ENCODE measurements at regions not wholly inside any gene's neighbourhood (a gene's known extent, or its start where the extent isn't known, plus 50 kb on each side); places are given as distances from the start of the nearest gene placed in this dataset.

DNA sequence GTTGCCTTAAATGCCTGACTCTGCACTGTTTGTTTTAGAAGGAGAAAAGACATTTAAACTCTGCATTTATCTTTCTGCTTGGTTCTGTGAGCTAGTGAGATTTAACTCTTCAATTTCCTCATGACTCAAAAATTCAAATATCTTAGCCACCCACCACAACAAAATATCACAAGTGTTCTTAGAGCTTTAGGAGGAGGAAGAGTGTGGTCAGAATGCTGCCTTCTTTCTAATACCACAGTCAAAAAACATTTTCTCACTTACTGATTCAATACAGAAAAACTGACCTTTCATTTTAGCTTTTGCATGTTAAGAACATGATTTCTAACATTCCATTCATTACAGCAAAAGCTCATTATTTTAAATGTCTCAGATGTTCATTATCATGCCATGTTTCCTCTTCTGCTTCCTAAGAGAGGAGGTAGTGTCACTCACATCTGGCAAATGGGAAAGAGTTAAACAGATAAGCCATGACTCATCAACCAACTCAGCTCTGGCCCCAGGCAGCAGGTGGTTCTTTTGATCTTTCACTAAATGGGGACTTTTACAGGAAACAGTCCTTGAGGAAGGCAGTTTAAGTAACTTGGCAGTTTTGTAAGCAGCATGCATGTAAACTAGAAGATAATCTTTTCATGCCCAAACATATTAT is 56.4 kb upstream of the RNU6-8 start:
- intact Hi-C loops (cut with DNase I; ENCODE audit: low total_unique reads): loop anchor here (10.0 kb wide), 2 partner anchors 215 to 325 kb away; no protein-coding TSS in a partner anchor
- H3K27ac ChIP-seq: no peak overlapping the region

DNA sequence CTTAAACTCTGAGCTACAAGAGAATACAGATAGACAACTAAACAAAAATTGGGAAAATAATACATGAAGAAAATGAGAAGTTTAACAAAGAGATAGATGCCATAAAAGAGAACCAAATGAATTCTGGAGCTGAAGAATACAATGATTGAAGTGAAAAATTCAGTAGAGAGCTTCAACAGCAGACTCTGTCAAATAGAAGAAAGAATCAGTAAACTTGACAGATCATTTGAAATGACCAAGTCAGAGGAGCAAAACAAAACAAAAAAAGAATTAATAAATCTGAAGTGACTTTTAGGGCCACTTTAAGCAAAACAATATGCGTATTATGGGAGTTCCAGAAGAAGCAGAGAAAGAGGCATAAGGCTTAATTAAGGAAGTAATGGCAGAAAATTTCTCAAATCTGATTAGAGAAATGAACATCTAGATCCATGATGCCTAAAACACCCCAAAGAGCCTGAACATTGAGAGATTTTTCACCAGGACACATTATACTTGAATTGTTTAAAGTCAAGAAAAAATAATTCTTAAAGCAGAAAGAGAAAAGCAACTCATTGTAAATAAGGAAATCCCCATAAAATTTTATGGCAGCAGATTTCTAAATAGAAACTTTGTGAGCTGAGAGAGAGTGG is 61.0 kb upstream of the RNU6-8 start:
- no peak for TF ChIP-seq POLR2A (IDR thresholded peaks at IDR 0.05)
- TF ChIP-seq, protein P1, sequence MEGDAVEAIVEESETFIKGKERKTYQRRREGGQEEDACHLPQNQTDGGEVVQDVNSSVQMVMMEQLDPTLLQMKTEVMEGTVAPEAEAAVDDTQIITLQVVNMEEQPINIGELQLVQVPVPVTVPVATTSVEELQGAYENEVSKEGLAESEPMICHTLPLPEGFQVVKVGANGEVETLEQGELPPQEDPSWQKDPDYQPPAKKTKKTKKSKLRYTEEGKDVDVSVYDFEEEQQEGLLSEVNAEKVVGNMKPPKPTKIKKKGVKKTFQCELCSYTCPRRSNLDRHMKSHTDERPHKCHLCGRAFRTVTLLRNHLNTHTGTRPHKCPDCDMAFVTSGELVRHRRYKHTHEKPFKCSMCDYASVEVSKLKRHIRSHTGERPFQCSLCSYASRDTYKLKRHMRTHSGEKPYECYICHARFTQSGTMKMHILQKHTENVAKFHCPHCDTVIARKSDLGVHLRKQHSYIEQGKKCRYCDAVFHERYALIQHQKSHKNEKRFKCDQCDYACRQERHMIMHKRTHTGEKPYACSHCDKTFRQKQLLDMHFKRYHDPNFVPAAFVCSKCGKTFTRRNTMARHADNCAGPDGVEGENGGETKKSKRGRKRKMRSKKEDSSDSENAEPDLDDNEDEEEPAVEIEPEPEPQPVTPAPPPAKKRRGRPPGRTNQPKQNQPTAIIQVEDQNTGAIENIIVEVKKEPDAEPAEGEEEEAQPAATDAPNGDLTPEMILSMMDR (IDR thresholded peaks at IDR 0.05): no peak
- whole genome bisulfite sequencing, 2 donors: 90 to 100% methylated on average over 1 of the region's 1 CpG
- no peaks in the 10 kb centered on the region for H3K4me1 ChIP-seq
- no peak overlapping the region for H3K27ac ChIP-seq
- no peak for DNase-seq
- intact Hi-C loops (cut with DNase I; ENCODE audit: low total_unique reads): no loop called here
- H3K27me3 ChIP-seq: no peaks in the 10 kb centered on the region
- H3K9me3 ChIP-seq: no peaks in the 10 kb centered on the region
- H3K4me3 ChIP-seq: no peak overlapping the region
- no peaks in the 10 kb centered on the region for H3K36me3 ChIP-seq (ENCODE audit: low read depth, missing control alignments)

More for the DNA sequence above, 56.4 kb upstream of the RNU6-8 start:
- Histone ChIP-seq H3K4me1 (peaks cover 8% of the 10 kb centered on the region), H3K9me3 (no peaks in the 10 kb centered on the region), H3K36me3 (ENCODE audit: low read depth, missing control alignments) (no peaks in the 10 kb centered on the region), H3K4me3 (no peak overlapping the region), H3K27me3 (no peaks in the 10 kb centered on the region)
- DNase-seq: no peak
- TF ChIP-seq, protein P1 (IDR thresholded peaks at IDR 0.05): no peak
- TF ChIP-seq POLR2A (IDR thresholded peaks at IDR 0.05): no peak

DNA sequence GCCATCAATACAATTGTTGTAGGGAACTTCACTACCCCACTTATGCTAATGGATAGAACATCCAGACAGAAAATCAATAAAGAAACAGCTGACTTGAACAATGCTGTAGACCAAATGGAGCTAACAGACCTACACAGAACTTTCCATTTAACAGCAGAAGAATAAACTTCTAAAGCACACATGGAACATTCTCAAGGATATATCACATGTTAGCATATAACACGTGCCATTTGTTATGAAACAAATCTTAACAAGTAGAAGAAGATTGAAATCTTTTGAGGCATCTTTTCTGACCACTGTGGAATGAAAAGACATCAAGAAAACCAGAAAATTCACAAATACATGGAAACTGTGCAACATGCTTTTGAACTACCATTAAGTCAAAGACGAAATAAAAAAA is 62.5 kb upstream of the RNU6-8 start:
- no peaks in the 10 kb centered on the region for H3K27me3 ChIP-seq
- H3K9me3 ChIP-seq: no peaks in the 10 kb centered on the region
- H3K4me3 ChIP-seq: no peak overlapping the region
- H3K4me1 ChIP-seq: no peaks in the 10 kb centered on the region
- no peak for DNase-seq
- no peak overlapping the region for H3K27ac ChIP-seq
- 87 to 91% methylated on average over 2 of the region's 2 CpGs for whole genome bisulfite sequencing, 2 donors
- no peaks in the 10 kb centered on the region for H3K36me3 ChIP-seq (ENCODE audit: low read depth, missing control alignments)
- no peak for TF ChIP-seq POLR2A (IDR thresholded peaks at IDR 0.05)
- TF ChIP-seq, protein P1 (IDR thresholded peaks at IDR 0.05): no peak
- intact Hi-C loops (cut with DNase I; ENCODE audit: low total_unique reads): no loop called here

DNA sequence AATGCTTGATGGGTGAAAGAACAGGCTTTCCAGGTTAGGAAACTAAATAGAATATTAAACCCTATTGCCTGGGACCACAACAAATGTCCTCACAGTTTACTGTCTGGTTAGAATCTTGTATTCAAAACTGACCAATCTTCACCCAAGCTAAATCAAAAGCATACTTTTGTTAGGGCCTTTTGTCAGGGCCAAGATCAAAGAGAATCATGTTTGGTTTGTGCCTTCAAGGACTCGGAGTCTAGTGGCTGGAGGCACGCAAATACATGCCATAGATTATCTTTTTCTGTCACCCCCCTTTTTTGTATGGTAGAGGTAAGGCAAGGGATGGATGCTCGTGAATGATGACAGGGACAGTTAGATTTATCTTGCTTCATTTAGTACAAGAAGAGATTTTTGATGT is 51.1 kb upstream of the AKAP6 start:
- H3K36me3 ChIP-seq (ENCODE audit: low read depth, missing control alignments): no peaks in the 10 kb centered on the region
- DNase-seq: no peak
- H3K27ac ChIP-seq: no peak overlapping the region
- no peaks in the 10 kb centered on the region for H3K4me1 ChIP-seq
- H3K27me3 ChIP-seq: no peaks in the 10 kb centered on the region
- intact Hi-C loops (cut with DNase I; ENCODE audit: low total_unique reads): no loop called here
- no peak overlapping the region for H3K4me3 ChIP-seq
- no peak for TF ChIP-seq POLR2A (IDR thresholded peaks at IDR 0.05)
- TF ChIP-seq, protein P1 (IDR thresholded peaks at IDR 0.05): no peak
- no peaks in the 10 kb centered on the region for H3K9me3 ChIP-seq
- 84 to 86% methylated on average over 3 of the region's 3 CpGs for WGBS, 2 donors
